SK-N-SH treated with all-trans-retinoic acid at 6 μM for 48 hours (cell line): ENCODE measurements at regions not wholly inside any gene's neighbourhood (a gene's known extent, or its start where the extent isn't known, plus 50 kb on each side); places are given as distances from the start of the nearest gene placed in this dataset.

Experiments used
- CSDC2 ChIP-seq: fragments of 250-450 bp; sonication (Bioruptor Pico); IDR thresholded peaks from 2 replicates; pipeline ENCODE4 v1.5.0; 2020; ENCODE audit warnings: mild to moderate bottlenecking, moderate library complexity
- RARB ChIP-seq: fragments of 250-450 bp; sonication (Bioruptor Pico); IDR thresholded peaks from 2 replicates; pipeline ENCODE4 v1.8.0; 2021; ENCODE audit warnings: mild to moderate bottlenecking, moderate library complexity
- TCF4 ChIP-seq: fragments of 250-450 bp; sonication (Bioruptor Pico); IDR thresholded peaks from 2 replicates; pipeline ENCODE4 v1.8.0; 2021; ENCODE audit warnings: mild to moderate bottlenecking, moderate library complexity, borderline replicate concordance
- ZC3H10 ChIP-seq: fragments of 250-450 bp; sonication (Bioruptor Pico); IDR thresholded peaks from 2 replicates; pipeline ENCODE4 v1.5.1; 2021; ENCODE audit warnings: mild to moderate bottlenecking, moderate library complexity
- ZNF70 ChIP-seq: fragments of 450-650 bp; formaldehyde crosslinking; IDR thresholded peaks from 2 replicates; pipeline ENCODE4 v1.5.0; 2020; ENCODE audit warnings: mild to moderate bottlenecking, moderate library complexity

DNA sequence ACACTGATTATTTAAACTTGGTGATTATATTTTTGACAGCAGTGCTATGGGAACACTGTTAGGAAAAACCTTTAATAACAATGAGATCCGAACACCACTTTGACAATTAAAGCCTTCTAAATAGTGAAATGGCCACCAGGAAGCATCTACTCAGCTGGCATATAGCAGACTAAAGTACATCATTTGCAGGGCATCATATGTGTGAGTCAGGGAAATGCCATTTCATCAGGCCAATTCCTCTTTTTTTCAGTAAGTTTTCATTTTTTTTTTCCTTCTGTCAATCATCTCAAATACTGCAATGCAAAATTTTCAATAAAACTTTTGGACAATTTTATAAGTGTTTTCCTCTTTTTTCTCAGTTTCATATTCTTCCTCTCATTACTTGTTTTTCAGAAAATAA is 521.4 kb upstream of the SEMA3D start:
- TF ChIP-seq ZNF70 (CRISPR knock-in tag) = no peak
- no peak for TF ChIP-seq RARB
- TF ChIP-seq TCF4 = no peak
- TF ChIP-seq CSDC2 (CRISPR knock-in tag) = no peak
- no peak for TF ChIP-seq ZC3H10 (CRISPR knock-in tag)
